GM19099 (cell line): ENCODE measurements at regions not wholly inside any gene's neighbourhood (a gene's known extent, or its start where the extent isn't known, plus 50 kb on each side); places are given as distances from the start of the nearest gene placed in this dataset.

ENCODE experiments used
- POLR2A ChIP-seq: IDR thresholded peaks from 3 replicates; pipeline ENCODE4 v1.6.1; 2011; ENCODE audit warnings: low read depth; ENCODE audit not compliant: insufficient read length; ENCODE audit errors: extremely low read depth

GRCh38 chr12:92601680-92602079, 101.1 kb upstream of the PLEKHG7 start:
- TF ChIP-seq POLR2A: no peak

GRCh38 chr12:92601176-92601575, 101.6 kb upstream of the PLEKHG7 start:
- no peak for TF ChIP-seq POLR2A

- no peak for TF ChIP-seq POLR2A
Measured at GRCh38 chr12:92600052-92600451, 102.7 kb upstream of the PLEKHG7 start.

GRCh38 chr12:92597997-92598396, 104.8 kb upstream of the PLEKHG7 start:
- TF ChIP-seq POLR2A: no peak

- TF ChIP-seq POLR2A: no peak
Measured at GRCh38 chr12:92597118-92597517, 105.7 kb upstream of the PLEKHG7 start.

- no peak for TF ChIP-seq POLR2A
Measured at GRCh38 chr12:92596383-92596782, 106.4 kb upstream of the PLEKHG7 start.

GRCh38 chr12:92595663-92596062, 107.1 kb upstream of the PLEKHG7 start:
- TF ChIP-seq POLR2A: no peak

- TF ChIP-seq POLR2A: no peak
Measured at GRCh38 chr12:92593734-92594402, 108.9 kb upstream of the PLEKHG7 start.

GRCh38 chr12:92585115-92585727, 117.6 kb upstream of the PLEKHG7 start:
- no peak for TF ChIP-seq POLR2A

GRCh38 chr12:92583910-92584309, 118.9 kb upstream of the PLEKHG7 start:
- TF ChIP-seq POLR2A: no peak

- TF ChIP-seq POLR2A: no peak
Measured at GRCh38 chr12:92582893-92583292, 119.9 kb upstream of the PLEKHG7 start.

GRCh38 chr12:92582475-92582874, 120.3 kb upstream of the PLEKHG7 start:
- TF ChIP-seq POLR2A: no peak

GRCh38 chr12:92581604-92582003, 121.2 kb upstream of the PLEKHG7 start:
- no peak for TF ChIP-seq POLR2A

GRCh38 chr12:92574911-92575570, 127.7 kb upstream of the PLEKHG7 start:
- TF ChIP-seq POLR2A: no peak

- no peak for TF ChIP-seq POLR2A
Measured at GRCh38 chr12:92574051-92574783, 128.6 kb upstream of the PLEKHG7 start.

GRCh38 chr12:92573104-92573503, 129.7 kb upstream of the PLEKHG7 start:
- no peak for TF ChIP-seq POLR2A

GRCh38 chr12:92571844-92572543, 130.8 kb upstream of the PLEKHG7 start:
- TF ChIP-seq POLR2A: no peak
